GM18867 (cell line): ENCODE measurements at regions not wholly inside any gene's neighbourhood (a gene's known extent, or its start where the extent isn't known, plus 50 kb on each side); places are given as distances from the start of the nearest gene placed in this dataset.
"Not testable (repeated sequence)": the region's sequence is repeated elsewhere in the genome, so short reads cannot be mapped to it uniquely, and the experiment has no call there.

Experiments used
- ATAC-seq: cut with Tn5 transposase; IDR thresholded peaks from one replicate; pipeline ENCODE4 v1.9.1; 2021; ENCODE audit warnings: mild to moderate bottlenecking, moderate library complexity; ENCODE audit not compliant: unreplicated experiment

DNA sequence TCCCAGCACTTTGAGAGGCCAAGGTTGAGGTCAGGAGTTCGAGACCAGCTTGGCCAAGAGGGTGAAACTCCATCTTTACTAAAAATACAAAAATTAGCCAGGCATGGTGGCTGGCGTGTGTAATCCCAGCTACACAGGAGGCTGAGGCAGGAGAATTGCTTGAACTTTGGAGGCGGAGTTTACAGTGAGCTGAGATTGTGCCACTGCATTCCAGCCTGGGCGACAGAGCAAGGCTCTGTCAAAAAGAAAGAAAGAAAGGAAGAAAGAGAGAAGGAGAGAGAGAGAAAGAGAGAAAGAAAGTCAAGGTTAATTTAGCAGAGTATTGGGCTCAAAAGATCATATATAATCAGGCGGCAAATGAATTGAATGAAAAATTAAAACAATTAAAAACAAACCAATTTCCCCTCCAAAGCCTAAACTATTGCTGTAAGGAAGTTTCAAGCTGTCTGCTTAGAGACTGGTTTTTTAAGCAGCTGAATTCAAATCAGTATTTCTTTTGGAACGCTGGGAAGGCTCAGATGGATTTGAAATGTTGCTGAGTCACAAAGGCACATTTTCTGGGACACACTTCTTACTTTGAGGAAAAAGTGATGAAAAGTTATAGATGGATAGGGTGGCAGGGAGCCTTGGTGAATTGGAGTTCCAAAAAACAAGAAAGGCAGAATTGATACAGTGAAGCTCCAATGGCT lies 81.3 kb upstream of the BHLHE40 start:
- ATAC-seq, result no peak

GRCh38 chr3:4898454-4899313 lies 80.6 kb upstream of the BHLHE40 start:
- peak; percentile 98 for ATAC-seq

GRCh38 chr3:4899710-4900109 lies 79.5 kb upstream of the BHLHE40 start:
- ATAC-seq, result no peak

DNA sequence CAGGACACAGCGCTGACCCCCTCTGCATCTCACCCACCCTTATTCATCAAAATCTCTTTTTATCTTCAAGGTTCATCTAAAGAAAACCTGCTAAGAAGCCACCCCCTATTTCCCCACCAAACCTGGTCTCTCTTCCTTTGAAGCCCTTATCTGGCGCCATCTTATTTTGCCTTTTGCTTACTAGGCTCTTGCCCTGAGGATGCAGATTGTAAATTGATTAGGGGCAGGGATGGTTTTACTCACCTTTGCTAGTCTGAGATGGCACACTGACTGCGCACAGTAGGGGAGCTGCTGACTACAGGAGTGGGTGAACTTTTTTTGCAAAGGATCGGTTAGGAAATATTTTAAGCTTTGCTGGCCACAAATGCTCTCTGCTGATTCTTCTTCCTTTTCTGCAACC lies 78.9 kb upstream of the BHLHE40 start:
- ATAC-seq, result no peak

DNA sequence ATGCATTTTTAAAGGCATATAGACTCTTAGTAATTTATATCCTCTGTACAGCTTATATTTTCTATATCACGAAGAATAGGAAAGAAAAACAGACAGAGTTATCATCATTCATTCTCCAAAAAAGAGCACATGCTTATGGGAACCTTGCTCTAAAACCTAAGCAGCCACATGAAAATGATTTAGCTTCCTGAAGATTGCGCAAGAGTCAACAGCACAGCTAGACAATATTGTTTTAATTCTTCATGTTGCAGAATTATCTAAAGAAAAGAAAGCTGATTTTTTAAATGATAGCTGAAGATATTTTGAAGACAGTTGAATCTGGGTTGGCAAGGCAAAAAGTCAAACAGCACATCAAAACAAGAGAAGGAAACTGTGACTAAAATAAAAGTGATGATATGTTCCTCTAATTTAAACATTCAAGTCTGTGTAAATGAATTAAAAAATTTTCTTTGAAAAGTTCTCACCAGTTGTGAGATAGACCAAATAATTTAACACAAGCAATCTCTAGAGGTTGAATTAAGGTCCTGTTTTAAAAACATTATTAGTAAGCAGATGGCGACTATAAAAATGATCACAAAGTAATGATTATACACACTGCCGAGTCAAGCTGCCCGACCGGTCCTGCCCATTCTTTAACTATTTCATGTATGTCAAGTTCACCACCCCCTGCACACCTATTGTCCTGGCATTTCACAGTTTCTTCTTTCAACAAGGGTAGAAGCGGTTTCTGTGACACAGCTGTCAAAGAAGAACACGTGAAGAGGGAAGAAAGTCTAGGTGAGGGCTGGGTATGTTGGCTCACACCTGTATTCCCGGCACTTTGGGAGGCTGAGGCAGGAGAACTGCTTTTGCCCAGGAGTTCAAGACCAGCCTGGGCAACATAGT lies 74.2 kb upstream of the BHLHE40 start:
- ATAC-seq, result no peak

DNA sequence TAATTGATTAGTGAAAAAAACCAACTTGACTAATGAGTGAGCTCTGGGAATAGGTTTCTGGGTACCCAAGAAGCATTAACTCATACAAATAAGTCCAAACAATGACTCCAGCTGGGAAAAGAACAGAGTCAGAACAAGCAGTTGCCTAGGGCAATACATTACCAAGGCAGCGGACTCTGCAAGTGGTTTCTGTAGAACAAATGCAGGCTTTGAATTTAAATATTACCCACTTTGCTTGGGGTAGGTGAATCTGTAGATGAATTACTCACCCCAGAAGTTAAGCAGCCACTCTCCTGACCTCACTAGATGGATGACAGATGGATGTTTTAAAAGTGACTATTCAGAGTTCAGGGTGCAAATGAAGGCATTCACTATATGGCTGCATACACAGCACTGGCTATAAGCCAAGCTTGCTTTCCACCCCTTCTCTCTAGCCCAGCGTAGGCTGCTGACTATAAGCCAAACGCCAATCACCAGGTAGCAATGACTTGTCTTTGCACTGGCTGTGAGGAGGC lies 73.1 kb upstream of the BHLHE40 start:
- peak; percentile 54 for ATAC-seq

- no peak for ATAC-seq
Observed at GRCh38 chr3:4907050-4907449, 72.2 kb upstream of the BHLHE40 start.

DNA sequence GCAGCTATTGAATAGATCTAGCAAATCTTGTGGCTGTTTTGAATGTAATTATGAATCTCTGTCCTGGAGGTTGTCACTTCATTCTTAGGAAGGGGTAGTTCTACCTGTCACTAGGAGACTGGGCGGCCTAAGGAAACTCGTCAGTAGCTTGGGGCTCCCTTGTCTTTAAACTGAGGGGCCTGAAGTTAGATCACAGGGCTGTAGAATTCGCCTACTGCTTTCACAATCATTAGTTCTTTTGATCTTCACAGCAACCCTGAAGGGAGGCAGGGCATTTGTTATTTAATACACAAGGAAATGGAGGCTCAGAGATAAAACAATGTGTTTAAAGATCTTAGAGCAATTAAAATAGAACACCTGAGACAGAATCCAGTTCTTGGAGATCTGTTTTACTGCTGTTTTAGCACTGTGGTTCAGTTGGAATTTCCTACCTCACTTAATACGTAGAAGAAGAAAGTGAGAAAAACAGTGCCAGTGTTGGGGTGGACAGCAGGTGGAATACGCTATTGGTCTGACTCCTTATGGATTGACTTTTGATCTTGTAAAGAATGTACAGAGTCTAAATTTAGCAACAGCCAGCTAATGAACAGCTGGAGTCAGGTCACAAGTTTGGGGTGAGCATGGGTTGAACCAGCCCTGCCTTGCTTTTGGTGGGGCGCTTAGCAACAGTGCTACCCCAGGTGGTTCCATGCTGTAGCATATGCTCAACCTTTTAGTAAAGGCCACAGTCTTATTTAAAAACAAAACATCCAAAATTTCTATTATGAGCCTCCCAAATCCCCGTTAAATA lies 71.4 kb upstream of the BHLHE40 start:
- ATAC-seq, result no peak

- ATAC-seq, result no peak
Observed at GRCh38 chr3:4908433-4909156, 70.6 kb upstream of the BHLHE40 start.

DNA sequence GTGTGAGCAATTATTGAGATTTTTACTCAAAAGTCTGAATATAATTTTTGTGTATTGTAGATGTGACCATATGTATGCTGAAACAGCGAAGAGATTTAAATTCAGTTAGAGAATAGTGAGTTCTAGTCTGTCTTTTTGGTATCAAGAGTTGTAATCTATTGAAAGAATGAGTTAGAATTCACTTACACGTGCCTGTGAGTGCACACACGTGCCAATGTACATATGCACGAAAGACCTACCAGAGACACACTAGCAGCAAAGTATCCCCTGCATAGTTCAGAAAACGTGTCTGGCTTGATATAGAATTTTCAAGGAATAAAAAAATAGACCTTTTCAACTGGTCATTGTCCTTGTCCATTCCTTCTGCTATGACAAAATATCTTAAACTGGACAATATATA lies 64.8 kb upstream of the BHLHE40 start:
- no peak for ATAC-seq

GRCh38 chr3:4921589-4921988 lies 57.6 kb upstream of the BHLHE40 start:
- not testable (repeated sequence) for ATAC-seq

- no peak for ATAC-seq
Observed at GRCh38 chr3:4926892-4927291, 52.3 kb upstream of the BHLHE40 start.

- ATAC-seq, result peak; percentile 5
Observed at GRCh38 chr3:4928277-4928789, 50.9 kb upstream of the BHLHE40 start.
